IPS DF 6.9 (cell line): ENCODE measurements at regions not wholly inside any gene's neighbourhood (a gene's known extent, or its start where the extent isn't known, plus 50 kb on each side); places are given as distances from the start of the nearest gene placed in this dataset.

Experiments
- DNase-seq: peaks from one replicate; pipeline ENCODE4 v3.0.0-alpha.2; 2013; ENCODE audit warnings: low read depth, low spot score
- H3K27ac ChIP-seq: one replicate; pipeline ENCODE4 v1.5.1; 2013; ENCODE audit warnings: low read length, control low read depth
- H3K27me3 ChIP-seq: 2 replicates; pipeline ENCODE4 v1.6.1; 2013; ENCODE audit warnings: mild to moderate bottlenecking, low read length; ENCODE audit not compliant: control insufficient read depth, insufficient read depth
- H3K36me3 ChIP-seq: 2 replicates; pipeline ENCODE4 v1.6.1; 2013; ENCODE audit warnings: low read length; ENCODE audit not compliant: control insufficient read depth, insufficient read depth
- H3K4me1 ChIP-seq: 2 replicates; pipeline ENCODE4 v1.6.1; 2013; ENCODE audit warnings: low read length; ENCODE audit not compliant: control insufficient read depth, insufficient read depth
- H3K4me3 ChIP-seq: 2 replicates; pipeline ENCODE4 v1.5.1; 2013; ENCODE audit warnings: mild to moderate bottlenecking, low read length
- H3K9me3 ChIP-seq: 2 replicates; pipeline ENCODE4 v1.6.1; 2013; ENCODE audit warnings: low read length, inconsistent platforms; ENCODE audit not compliant: control insufficient read depth, insufficient read depth
- WGBS: extraction: QIAGEN DNeasy Blood & Tissue Kit; methylation state at CpG from one replicate; pipeline ENCODE4 v1.1.7; 2013; ENCODE audit warnings: mixed read lengths, missing lambda C conversion rate; ENCODE audit not compliant: insufficient read length, insufficient coverage; 5-methylcytosine and 5-hydroxymethylcytosine counted together

DNA sequence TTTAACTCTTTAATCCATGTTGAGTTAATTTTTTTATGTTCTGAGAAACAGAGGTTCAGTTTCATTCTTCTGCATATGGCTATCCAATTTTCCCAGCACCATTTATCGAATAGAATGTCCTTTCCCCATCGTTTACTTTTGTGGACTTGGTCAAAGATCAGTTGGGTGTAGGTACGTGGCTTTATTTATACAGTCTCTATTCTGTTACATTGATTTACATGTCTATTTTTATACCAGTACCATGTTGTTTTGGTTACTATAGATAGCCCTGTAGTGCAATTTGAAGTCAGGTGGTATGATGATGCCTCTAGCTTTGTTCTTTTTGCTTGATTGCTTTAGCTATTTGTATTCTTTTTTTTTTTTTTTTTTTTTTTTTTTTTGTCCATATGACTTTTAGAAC is 462.0 kb downstream of the HTR1A start:
- WGBS = no CpG with 5 or more reads among the region's 3 CpGs
- Histone ChIP-seq H3K4me1 (no peaks in the 10 kb centered on the region), H3K4me3 (no peak overlapping the region), H3K36me3 (no peaks in the 10 kb centered on the region), H3K27me3 (no peaks in the 10 kb centered on the region), H3K9me3 (no peaks in the 10 kb centered on the region), H3K27ac (no peak overlapping the region)
- no peak for DNase-seq

DNA sequence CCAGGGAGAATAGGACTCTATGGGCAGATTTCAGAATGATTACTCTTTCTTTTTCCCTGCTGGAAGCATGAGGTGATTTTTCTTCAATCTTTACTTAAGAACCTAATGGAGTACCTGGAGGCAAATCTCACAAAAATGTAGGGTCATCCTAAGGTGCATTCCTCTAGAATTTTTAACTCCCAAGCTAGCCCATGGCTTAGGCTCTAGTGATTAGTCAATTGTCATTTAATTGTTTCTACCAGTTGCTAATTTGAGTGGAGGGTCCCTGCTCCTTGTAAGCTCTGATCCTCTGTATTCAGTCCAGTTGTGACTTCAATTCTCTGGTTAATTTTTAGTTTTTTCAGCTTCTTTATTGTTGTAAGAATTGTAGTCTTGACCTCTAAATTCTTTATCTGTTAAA is 467.0 kb downstream of the HTR1A start:
- Histone ChIP-seq H3K4me1 (no peaks in the 10 kb centered on the region), H3K36me3 (no peaks in the 10 kb centered on the region), H3K9me3 (no peaks in the 10 kb centered on the region), H3K27me3 (no peaks in the 10 kb centered on the region), H3K4me3 (no peak overlapping the region), H3K27ac (no peak overlapping the region)
- DNase-seq = no peak

DNA sequence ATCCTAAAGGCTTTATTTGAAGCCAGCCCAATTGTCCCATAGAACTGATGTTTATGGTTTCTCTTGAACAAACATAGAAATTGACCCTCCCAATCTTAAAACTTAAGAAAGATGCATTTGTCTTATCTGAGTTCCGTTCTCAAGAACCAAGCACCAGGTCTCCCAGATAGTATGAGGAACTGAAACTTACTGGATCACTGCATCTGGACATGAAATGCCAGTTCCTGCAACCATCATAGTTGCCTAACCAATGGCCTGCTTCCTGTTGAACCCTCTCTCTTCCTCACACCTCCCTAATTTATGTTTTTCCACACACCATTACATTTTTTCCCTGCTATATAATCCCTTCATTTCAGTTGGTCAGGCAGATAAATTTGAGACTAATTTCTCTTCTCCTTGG is 478.9 kb downstream of the HTR1A start:
- WGBS = no CpG with 5 or more reads among the region's 1 CpG
- H3K9me3 ChIP-seq = no peaks in the 10 kb centered on the region
- no peaks in the 10 kb centered on the region for H3K4me1 ChIP-seq
- H3K4me3 ChIP-seq = no peak overlapping the region
- H3K27me3 ChIP-seq = no peaks in the 10 kb centered on the region
- no peak for DNase-seq
- no peak overlapping the region for H3K27ac ChIP-seq
- no peaks in the 10 kb centered on the region for H3K36me3 ChIP-seq

DNA sequence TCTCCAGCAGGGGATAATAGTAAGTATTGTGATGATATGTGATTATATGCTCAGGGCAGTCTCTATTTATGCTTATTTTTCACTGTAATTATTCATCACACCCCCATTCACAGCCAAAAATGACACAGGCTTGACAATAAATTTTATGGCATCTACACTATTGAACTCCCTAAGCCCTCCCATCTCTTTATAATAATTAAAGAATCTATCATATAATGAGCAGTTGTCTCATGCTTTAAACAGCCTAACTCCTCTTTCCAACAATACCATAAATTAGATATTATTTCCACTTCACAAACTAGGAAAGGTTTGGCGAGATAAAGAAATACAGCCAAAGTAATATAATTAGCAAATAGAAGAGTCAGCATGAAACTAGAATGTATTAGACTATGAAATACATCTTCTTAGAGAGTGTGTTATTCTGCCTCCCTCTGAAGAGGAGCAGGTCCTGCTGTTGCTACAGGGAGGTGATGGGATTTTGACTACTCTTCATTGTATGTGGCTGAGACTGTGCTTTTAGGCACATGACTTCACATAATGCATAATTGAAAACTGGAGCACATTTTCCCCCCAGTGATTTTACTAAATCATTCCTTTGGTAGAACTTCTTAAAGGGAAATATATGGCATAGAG is 488.8 kb downstream of the HTR1A start:
- no CpG with 5 or more reads among the region's 1 CpG for WGBS
- Histone ChIP-seq H3K36me3 (no peaks in the 10 kb centered on the region), H3K27ac (no peak overlapping the region), H3K4me1 (no peaks in the 10 kb centered on the region), H3K27me3 (no peaks in the 10 kb centered on the region), H3K4me3 (no peak overlapping the region), H3K9me3 (no peaks in the 10 kb centered on the region)
- DNase-seq = no peak

DNA sequence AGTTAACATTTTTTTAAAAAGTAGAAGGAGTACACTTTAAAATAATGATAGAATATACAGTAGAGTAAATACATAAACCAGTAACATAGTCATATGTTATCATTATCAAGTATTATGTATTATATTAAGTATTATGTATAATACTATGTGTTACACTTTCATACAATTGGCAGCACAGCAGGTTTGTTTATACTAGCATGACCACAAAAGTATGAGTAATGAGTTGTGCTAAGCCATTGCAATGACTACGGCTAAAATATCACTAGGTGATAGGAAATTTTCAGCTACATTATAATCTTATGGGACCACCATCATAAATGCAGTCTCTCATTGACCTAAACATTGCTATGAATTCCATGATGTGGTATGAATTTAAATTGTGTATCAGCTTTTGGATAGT is 506.0 kb downstream of the HTR1A start:
- H3K27me3 ChIP-seq = no peaks in the 10 kb centered on the region
- no peaks in the 10 kb centered on the region for H3K4me1 ChIP-seq
- WGBS = no CpG with 5 or more reads among the region's 1 CpG
- H3K4me3 ChIP-seq = no peak overlapping the region
- no peaks in the 10 kb centered on the region for H3K36me3 ChIP-seq
- no peak for DNase-seq
- H3K9me3 ChIP-seq = no peaks in the 10 kb centered on the region
- no peak overlapping the region for H3K27ac ChIP-seq

DNA sequence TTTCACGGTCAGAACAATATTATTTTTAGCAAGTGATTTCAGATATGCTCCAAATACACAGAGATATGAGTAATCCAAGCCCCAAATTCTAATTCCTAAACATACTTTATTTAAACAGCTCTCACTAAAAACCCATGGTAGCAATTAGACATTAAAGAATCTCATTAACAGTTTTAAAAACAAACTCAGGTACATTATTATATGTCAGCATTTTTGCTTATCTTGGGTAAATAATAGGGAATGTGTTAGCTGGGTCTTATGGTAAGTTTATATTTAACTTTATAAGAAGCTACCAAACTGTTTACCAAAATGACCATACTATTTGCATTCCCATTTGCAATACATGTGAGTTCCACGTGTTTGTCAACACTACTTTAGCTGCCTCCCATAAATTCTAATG is 511.1 kb downstream of the HTR1A start:
- H3K27ac ChIP-seq = no peak overlapping the region
- H3K36me3 ChIP-seq = no peaks in the 10 kb centered on the region
- DNase-seq = no peak
- H3K4me1 ChIP-seq = no peaks in the 10 kb centered on the region
- no peak overlapping the region for H3K4me3 ChIP-seq
- no peaks in the 10 kb centered on the region for H3K9me3 ChIP-seq
- no CpG with 5 or more reads among the region's 2 CpGs for WGBS
- no peaks in the 10 kb centered on the region for H3K27me3 ChIP-seq

DNA sequence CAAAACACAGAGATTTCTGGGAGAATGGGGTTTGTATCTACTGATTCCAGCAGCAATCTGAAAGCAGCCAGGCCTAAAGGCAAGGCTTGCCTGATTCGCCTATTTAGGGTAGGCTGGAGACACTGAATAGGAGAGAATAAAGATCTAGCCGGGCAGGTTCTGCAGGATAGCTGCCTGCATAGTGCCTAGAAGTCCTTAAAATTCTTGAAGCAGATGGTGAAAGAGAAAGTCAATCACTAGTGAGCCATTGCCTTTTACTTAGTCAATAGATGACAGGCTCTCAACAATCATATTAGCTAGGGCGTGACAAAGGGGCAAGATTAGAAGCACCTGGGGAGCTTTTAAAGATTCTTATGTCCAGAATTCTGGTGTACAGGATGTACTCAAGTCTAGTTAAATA is 522.7 kb downstream of the HTR1A start:
- Histone ChIP-seq H3K27ac (no peak overlapping the region), H3K4me3 (no peak overlapping the region), H3K9me3 (no peaks in the 10 kb centered on the region), H3K36me3 (no peaks in the 10 kb centered on the region), H3K27me3 (no peaks in the 10 kb centered on the region), H3K4me1 (no peaks in the 10 kb centered on the region)
- peak; percentile 11 for DNase-seq
- WGBS = no CpG with 5 or more reads among the region's 3 CpGs

DNA sequence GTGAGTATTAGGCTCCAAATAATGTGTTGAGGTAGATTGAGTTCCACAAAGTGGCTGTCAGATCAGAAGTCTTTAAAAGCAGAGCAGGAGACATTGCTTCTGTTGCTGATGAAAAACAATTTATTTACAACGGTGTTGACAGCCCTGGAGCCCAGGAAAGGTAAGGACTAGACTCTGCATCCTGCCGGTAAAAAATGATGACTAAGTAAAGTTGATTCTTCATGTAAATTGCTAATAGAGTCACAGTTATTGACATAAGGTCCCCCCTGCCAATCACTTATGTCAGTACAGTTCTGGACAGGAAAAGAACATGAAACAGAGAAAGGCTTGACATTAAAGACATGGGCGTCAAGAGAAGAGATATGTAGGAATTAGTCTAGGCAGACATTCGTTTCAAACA is 552.5 kb downstream of the HTR1A start:
- H3K9me3 ChIP-seq = no peaks in the 10 kb centered on the region

DNA sequence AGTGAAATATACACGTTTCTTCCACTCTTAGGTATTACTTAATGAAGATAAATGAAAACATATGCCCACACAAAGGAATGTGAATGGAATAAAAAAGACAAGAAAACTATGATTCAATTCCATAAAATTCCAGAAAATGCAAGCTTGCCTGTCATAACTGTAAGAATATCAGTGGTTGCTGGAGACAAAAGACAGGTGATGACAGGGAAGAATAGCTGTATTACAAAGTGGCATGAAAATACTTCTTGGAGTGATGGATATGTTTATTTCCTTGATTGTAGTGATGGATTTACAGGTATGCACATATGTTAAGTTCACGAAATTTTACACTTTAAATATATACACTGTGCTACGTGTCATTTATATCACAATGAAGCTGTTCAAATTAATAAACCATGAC is 553.3 kb downstream of the HTR1A start:
- DNase-seq = no peak
- no CpG with 5 or more reads among the region's 3 CpGs for WGBS
- no peaks in the 10 kb centered on the region for H3K36me3 ChIP-seq
- no peak overlapping the region for H3K4me3 ChIP-seq
- H3K27ac ChIP-seq = no peak overlapping the region
- H3K27me3 ChIP-seq = no peaks in the 10 kb centered on the region
- no peaks in the 10 kb centered on the region for H3K9me3 ChIP-seq
- H3K4me1 ChIP-seq = no peaks in the 10 kb centered on the region

More for the DNA sequence above, 552.5 kb downstream of the HTR1A start:
- no peaks in the 10 kb centered on the region for H3K4me1 ChIP-seq
- no peak overlapping the region for H3K27ac ChIP-seq
- DNase-seq = no peak
- no peak overlapping the region for H3K4me3 ChIP-seq
- no CpG with 5 or more reads among the region's 4 CpGs for WGBS
- no peaks in the 10 kb centered on the region for H3K36me3 ChIP-seq
- H3K27me3 ChIP-seq = no peaks in the 10 kb centered on the region

DNA sequence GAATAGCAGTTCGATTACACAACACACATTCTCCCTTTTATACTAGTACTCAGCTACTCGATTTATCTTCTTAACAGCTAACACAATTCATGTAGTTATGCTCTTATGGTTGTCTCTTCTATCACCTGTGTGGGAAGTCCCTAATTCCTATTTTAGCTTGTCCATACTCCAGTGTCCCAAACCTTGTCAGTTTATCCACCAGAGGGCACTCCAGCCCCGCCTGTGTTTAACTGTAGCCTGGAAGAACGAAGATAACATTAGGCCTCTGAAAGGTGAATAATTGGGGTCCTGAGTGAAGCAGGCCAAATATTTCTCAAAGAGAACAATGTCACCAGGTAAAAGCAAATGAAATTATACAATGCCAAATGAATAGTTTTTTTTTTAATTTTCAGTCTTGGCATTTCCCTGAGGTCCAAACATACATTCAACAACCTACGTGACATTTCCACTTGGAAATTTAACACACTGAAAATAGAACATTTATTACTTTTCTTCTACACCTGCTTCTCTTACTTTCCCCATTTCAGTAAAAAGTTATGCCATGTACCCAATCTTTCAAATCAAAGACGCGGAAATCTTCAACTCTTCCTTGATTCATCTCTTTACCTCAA is 560.7 kb downstream of the HTR1A start:
- DNase-seq = peak; percentile 41
- no peak overlapping the region for H3K27ac ChIP-seq
- no CpG with 5 or more reads among the region's 7 CpGs for WGBS

DNA sequence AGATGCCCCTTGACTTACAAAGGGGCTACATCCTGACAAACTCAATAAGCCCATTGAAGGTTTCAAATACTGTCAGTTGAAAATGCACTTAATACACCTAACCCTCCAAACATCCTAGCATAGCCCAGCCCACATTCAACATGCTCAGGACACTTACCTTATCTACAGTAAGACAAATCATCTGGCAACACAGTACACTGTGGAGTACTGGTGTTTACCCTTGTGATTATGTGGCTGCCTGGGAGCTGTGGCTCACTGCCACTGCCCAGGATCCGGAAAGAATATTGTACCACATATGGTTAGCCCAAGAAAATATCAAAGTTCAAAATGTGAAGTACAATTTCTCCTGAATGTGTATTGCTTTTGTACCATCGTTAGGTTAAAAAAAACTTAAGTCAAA is 562.2 kb downstream of the HTR1A start:
- no peaks in the 10 kb centered on the region for H3K4me1 ChIP-seq
- no CpG with 5 or more reads among the region's 2 CpGs for WGBS
- no peaks in the 10 kb centered on the region for H3K27me3 ChIP-seq
- H3K4me3 ChIP-seq = no peak overlapping the region
- H3K36me3 ChIP-seq = no peaks in the 10 kb centered on the region
- H3K9me3 ChIP-seq = no peaks in the 10 kb centered on the region
- no peak overlapping the region for H3K27ac ChIP-seq
- DNase-seq = no peak

More for the DNA sequence above, 560.7 kb downstream of the HTR1A start:
- no peaks in the 10 kb centered on the region for H3K4me1 ChIP-seq
- H3K27me3 ChIP-seq = no peaks in the 10 kb centered on the region
- no peaks in the 10 kb centered on the region for H3K9me3 ChIP-seq
- no peak overlapping the region for H3K4me3 ChIP-seq
- H3K36me3 ChIP-seq = no peaks in the 10 kb centered on the region
